Vagina (tissue), 2 donors: ENCODE measurements at regions not wholly inside any gene's neighbourhood (a gene's known extent, or its start where the extent isn't known, plus 50 kb on each side); places are given as distances from the start of the nearest gene placed in this dataset.

Experiments
- CTCF ChIP-seq, 3 experiments: fragments of 450-650 bp in 2 of 3; fragments of 200-600 bp in 1 of 3; sonication (generic) in 1 of 3; IDR thresholded peaks; one replicate each; pipeline ENCODE4 v1.5.1; 2017 to 2019; ENCODE audit warnings: antibody characterized with exemption in 3 of 3, mild to moderate bottlenecking in 2 of 3, moderate library complexity in 2 of 3
- POLR2A ChIP-seq, 2 donors: fragments of 450-650 bp; IDR thresholded peaks; one replicate each; pipeline ENCODE4 v1.6.1; 2017; ENCODE audit warnings: antibody characterized with exemption in 2 of 2, mild to moderate bottlenecking in 2 of 2, moderate library complexity in 2 of 2

DNA sequence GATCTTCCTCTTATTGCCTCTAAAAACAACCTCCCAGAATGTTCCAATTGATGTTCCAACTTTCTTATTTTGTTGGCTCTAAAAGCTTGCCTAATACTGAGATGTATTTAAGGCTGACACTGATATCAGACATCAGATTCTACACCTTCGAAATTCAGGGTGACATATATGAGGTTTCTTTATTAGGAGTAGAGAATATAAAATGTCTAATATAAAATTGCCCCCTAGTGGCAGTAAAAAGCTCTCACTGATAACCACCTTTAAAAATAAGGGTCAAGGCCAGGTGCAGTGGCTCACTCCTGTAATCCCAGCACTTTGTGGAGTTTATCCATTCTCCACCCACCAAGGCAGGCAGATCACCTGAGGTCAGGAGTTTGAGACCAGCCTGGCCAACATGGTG is 789.7 kb upstream of the SLC39A10 start:
- TF ChIP-seq POLR2A (IDR thresholded peaks at IDR 0.05): no peak
- no peak for TF ChIP-seq CTCF (IDR thresholded peaks at IDR 0.05)
